ENCODE measurements at regions not wholly inside any gene's neighbourhood (a gene's known extent, or its start where the extent isn't known, plus 50 kb on each side); places are given as distances from the start of the nearest gene placed in this dataset.

- TF ChIP-seq EZH2 (IDR thresholded peaks at IDR 0.05; ENCODE audit: borderline replicate concordance, low read depth, low read length, poor library complexity, severe bottlenecking), result no peak
- TF ChIP-seq, protein P1, sequence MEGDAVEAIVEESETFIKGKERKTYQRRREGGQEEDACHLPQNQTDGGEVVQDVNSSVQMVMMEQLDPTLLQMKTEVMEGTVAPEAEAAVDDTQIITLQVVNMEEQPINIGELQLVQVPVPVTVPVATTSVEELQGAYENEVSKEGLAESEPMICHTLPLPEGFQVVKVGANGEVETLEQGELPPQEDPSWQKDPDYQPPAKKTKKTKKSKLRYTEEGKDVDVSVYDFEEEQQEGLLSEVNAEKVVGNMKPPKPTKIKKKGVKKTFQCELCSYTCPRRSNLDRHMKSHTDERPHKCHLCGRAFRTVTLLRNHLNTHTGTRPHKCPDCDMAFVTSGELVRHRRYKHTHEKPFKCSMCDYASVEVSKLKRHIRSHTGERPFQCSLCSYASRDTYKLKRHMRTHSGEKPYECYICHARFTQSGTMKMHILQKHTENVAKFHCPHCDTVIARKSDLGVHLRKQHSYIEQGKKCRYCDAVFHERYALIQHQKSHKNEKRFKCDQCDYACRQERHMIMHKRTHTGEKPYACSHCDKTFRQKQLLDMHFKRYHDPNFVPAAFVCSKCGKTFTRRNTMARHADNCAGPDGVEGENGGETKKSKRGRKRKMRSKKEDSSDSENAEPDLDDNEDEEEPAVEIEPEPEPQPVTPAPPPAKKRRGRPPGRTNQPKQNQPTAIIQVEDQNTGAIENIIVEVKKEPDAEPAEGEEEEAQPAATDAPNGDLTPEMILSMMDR (conservative IDR thresholded peaks at IDR 0.05; ENCODE audit: low read depth, low read length), result no peak
These were observed 88.2 kb downstream of the TMX1 start for GRCh38 chr14:51328064-51328771.

Data from A673 (cell line).